ENCODE measurements at regions not wholly inside any gene's neighbourhood (a gene's known extent, or its start where the extent isn't known, plus 50 kb on each side); places are given as distances from the start of the nearest gene placed in this dataset.

GRCh38 chr1:21341517-21342078, 51.3 kb upstream of the ECE1 start:
- H3K9me3 ChIP-seq (ENCODE audit: insufficient read depth, low read depth, low read length) = no peaks in the 10 kb centered on the region
- peaks cover 55% of the 10 kb centered on the region for H3K4me1 ChIP-seq (ENCODE audit: insufficient read depth, low read length, poor library complexity, severe bottlenecking)
- no peaks in the 10 kb centered on the region for H3K36me3 ChIP-seq (ENCODE audit: insufficient read depth, low read length)
- peak overlapping the region; percentile 2 for H3K4me2 ChIP-seq (ENCODE audit: low read depth, low read length, poor library complexity, severe bottlenecking)
- no peaks in the 10 kb centered on the region for H3K27me3 ChIP-seq (ENCODE audit: insufficient read depth, low read length, poor library complexity, severe bottlenecking)
- no peak overlapping the region for H2AFZ ChIP-seq (ENCODE audit: low read length)
- no peaks in the 10 kb centered on the region; the same call in 1 of the 2 replicates for H3K79me2 ChIP-seq (ENCODE audit: insufficient read depth, low read length)
- no peak overlapping the region for H3K9ac ChIP-seq (ENCODE audit: low read depth, low read length, poor library complexity, severe bottlenecking)
- TF ChIP-seq EZH2phosphoT487 (IDR thresholded peaks at IDR 0.05; ENCODE audit: borderline replicate concordance) = no peak
- TF ChIP-seq, protein P1, sequence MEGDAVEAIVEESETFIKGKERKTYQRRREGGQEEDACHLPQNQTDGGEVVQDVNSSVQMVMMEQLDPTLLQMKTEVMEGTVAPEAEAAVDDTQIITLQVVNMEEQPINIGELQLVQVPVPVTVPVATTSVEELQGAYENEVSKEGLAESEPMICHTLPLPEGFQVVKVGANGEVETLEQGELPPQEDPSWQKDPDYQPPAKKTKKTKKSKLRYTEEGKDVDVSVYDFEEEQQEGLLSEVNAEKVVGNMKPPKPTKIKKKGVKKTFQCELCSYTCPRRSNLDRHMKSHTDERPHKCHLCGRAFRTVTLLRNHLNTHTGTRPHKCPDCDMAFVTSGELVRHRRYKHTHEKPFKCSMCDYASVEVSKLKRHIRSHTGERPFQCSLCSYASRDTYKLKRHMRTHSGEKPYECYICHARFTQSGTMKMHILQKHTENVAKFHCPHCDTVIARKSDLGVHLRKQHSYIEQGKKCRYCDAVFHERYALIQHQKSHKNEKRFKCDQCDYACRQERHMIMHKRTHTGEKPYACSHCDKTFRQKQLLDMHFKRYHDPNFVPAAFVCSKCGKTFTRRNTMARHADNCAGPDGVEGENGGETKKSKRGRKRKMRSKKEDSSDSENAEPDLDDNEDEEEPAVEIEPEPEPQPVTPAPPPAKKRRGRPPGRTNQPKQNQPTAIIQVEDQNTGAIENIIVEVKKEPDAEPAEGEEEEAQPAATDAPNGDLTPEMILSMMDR (conservative IDR thresholded peaks at IDR 0.05; ENCODE audit: low read length) = no peak
- H3K9me2 ChIP-seq (replicated peaks; ENCODE audit: low read depth, low read length) = no peaks in the 10 kb centered on the region
- H4K20me1 ChIP-seq (ENCODE audit: insufficient read depth, low read length, poor library complexity, severe bottlenecking) = no peaks in the 10 kb centered on the region
- 0 out of 2 replicates have a peak, but pooled peaks cover 4% of the 10 kb centered on the region for H3F3A ChIP-seq (ENCODE audit: low read depth)
- no peak overlapping the region for H3K4me3 ChIP-seq (ENCODE audit: low read length, poor library complexity, severe bottlenecking)

DNA sequence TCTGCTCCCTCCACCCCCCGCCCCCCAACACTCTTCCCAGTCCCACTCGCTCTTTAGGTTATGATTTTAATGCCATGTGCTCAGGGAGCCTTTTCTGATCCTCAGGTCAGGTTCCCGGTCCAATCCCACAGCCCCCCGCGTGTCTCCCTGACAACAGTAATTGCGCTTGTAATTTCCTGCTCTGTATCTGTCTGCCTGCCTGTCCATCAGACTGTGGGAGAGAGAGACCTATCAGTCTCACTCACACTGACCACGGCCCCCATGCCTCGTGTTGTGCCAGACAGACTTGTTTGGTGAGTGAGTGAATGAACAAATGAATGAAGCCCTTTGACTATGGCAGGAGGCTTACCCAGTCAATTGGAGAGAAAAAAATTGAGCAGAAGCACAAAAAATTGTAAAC, 50.8 kb upstream of the ECE1 start:
- no peak for TF ChIP-seq EZH2phosphoT487 (IDR thresholded peaks at IDR 0.05; ENCODE audit: borderline replicate concordance)
- TF ChIP-seq, protein P1 (conservative IDR thresholded peaks at IDR 0.05; ENCODE audit: low read length) = no peak
- peaks cover under 1% of the 10 kb centered on the region; the same call in 1 of the 2 replicates for H3K79me2 ChIP-seq (ENCODE audit: insufficient read depth, low read length)
- H3K4me1 ChIP-seq (ENCODE audit: insufficient read depth, low read length, poor library complexity, severe bottlenecking) = peaks cover 51% of the 10 kb centered on the region

GRCh38 chr1:21340230-21340945, 50.1 kb upstream of the ECE1 start:
- H3K36me3 ChIP-seq (ENCODE audit: insufficient read depth, low read length) = no peaks in the 10 kb centered on the region
- 0 out of 2 replicates have a peak, but pooled peaks cover 4% of the 10 kb centered on the region for H3F3A ChIP-seq (ENCODE audit: low read depth)
- H3K4me2 ChIP-seq (ENCODE audit: low read depth, low read length, poor library complexity, severe bottlenecking) = no peak overlapping the region
- no peak overlapping the region for H2AFZ ChIP-seq (ENCODE audit: low read length)
- peaks cover 7% of the 10 kb centered on the region; the same call in 1 of the 2 replicates for H3K79me2 ChIP-seq (ENCODE audit: insufficient read depth, low read length)
- no peak overlapping the region for H3K4me3 ChIP-seq (ENCODE audit: low read length, poor library complexity, severe bottlenecking)
- no peaks in the 10 kb centered on the region for H3K9me2 ChIP-seq (replicated peaks; ENCODE audit: low read depth, low read length)
- peaks cover 54% of the 10 kb centered on the region for H3K4me1 ChIP-seq (ENCODE audit: insufficient read depth, low read length, poor library complexity, severe bottlenecking)
- no peak for TF ChIP-seq EZH2phosphoT487 (IDR thresholded peaks at IDR 0.05; ENCODE audit: borderline replicate concordance)
- TF ChIP-seq, protein P1 (conservative IDR thresholded peaks at IDR 0.05; ENCODE audit: low read length) = no peak
- no peaks in the 10 kb centered on the region for H3K9me3 ChIP-seq (ENCODE audit: insufficient read depth, low read depth, low read length)
- H4K20me1 ChIP-seq (ENCODE audit: insufficient read depth, low read length, poor library complexity, severe bottlenecking) = no peaks in the 10 kb centered on the region
- no peaks in the 10 kb centered on the region for H3K27me3 ChIP-seq (ENCODE audit: insufficient read depth, low read length, poor library complexity, severe bottlenecking)
- no peak overlapping the region for H3K9ac ChIP-seq (ENCODE audit: low read depth, low read length, poor library complexity, severe bottlenecking)

More for the DNA sequence above, 50.8 kb upstream of the ECE1 start:
- no peaks in the 10 kb centered on the region for H3K9me2 ChIP-seq (replicated peaks; ENCODE audit: low read depth, low read length)
- 0 out of 2 replicates have a peak, but pooled peaks cover 4% of the 10 kb centered on the region for H3F3A ChIP-seq (ENCODE audit: low read depth)
- no peaks in the 10 kb centered on the region for H3K27me3 ChIP-seq (ENCODE audit: insufficient read depth, low read length, poor library complexity, severe bottlenecking)
- H3K36me3 ChIP-seq (ENCODE audit: insufficient read depth, low read length) = no peaks in the 10 kb centered on the region
- H3K4me3 ChIP-seq (ENCODE audit: low read length, poor library complexity, severe bottlenecking) = no peak overlapping the region
- H3K9ac ChIP-seq (ENCODE audit: low read depth, low read length, poor library complexity, severe bottlenecking) = no peak overlapping the region
- no peaks in the 10 kb centered on the region for H3K9me3 ChIP-seq (ENCODE audit: insufficient read depth, low read depth, low read length)
- no peak overlapping the region for H2AFZ ChIP-seq (ENCODE audit: low read length)
- H4K20me1 ChIP-seq (ENCODE audit: insufficient read depth, low read length, poor library complexity, severe bottlenecking) = no peaks in the 10 kb centered on the region
- peak overlapping the region; percentile 2 for H3K4me2 ChIP-seq (ENCODE audit: low read depth, low read length, poor library complexity, severe bottlenecking)

Data from Loucy (cell line).